Natural killer cell (primary cell): ENCODE measurements at regions not wholly inside any gene's neighbourhood (a gene's known extent, or its start where the extent isn't known, plus 50 kb on each side); places are given as distances from the start of the nearest gene placed in this dataset.

Experiments
- ATAC-seq, 3 donors: fragments of 150-1000 bp in 2 of 3; fragments of 200-7000 bp in 1 of 3; cut with Tn5 transposase; 1 replicate in 1 of 3; 2 replicates in 2 of 3; pipeline ENCODE4 v1.10.0; 2021; ENCODE audit warnings: mild to moderate bottlenecking in 2 of 3, moderate library complexity in 2 of 3
- DNase-seq, 2 donors: peaks; one replicate each; pipeline versions ENCODE4 v3.0.0 to v3.0.0-alpha.2; 2013 to 2021; ENCODE audit warnings: mixed read lengths in 1 of 2
- H3K27ac ChIP-seq: one replicate; pipeline ENCODE4 v1.5.1; 2013; ENCODE audit warnings: mild to moderate bottlenecking, low read length
- H3K27me3 ChIP-seq: one replicate; pipeline ENCODE4 v1.6.1; 2013; ENCODE audit warnings: low read length; ENCODE audit not compliant: control insufficient read depth, insufficient read depth
- H3K36me3 ChIP-seq: one replicate; pipeline ENCODE4 v1.6.1; 2013; ENCODE audit warnings: low read length; ENCODE audit not compliant: control insufficient read depth, insufficient read depth
- H3K4me1 ChIP-seq: one replicate; pipeline ENCODE4 v1.6.1; 2013; ENCODE audit warnings: low read length; ENCODE audit not compliant: control insufficient read depth, insufficient read depth
- H3K4me3 ChIP-seq: one replicate; pipeline ENCODE4 v1.5.1; 2013; ENCODE audit warnings: low read length
- H3K9me3 ChIP-seq: one replicate; pipeline ENCODE4 v1.6.1; 2013; ENCODE audit warnings: low read length; ENCODE audit not compliant: control insufficient read depth, insufficient read depth
- H3K27ac Mint-ChIP-seq, 2 donors: one replicate each; pipeline ENCODE4 v1.8.0; 2022; ENCODE audit warnings: mild to moderate bottlenecking in 2 of 2, mixed read lengths in 2 of 2, moderate library complexity in 1 of 2
- H3K27me3 Mint-ChIP-seq, 2 donors: one replicate each; pipeline ENCODE4 v1.8.0; 2022; ENCODE audit warnings: low read depth in 2 of 2, mixed read lengths in 2 of 2
- H3K36me3 Mint-ChIP-seq: one replicate; pipeline ENCODE4 v1.8.0; 2022; ENCODE audit warnings: mixed read lengths
- H3K4me1 Mint-ChIP-seq, 2 donors: one replicate each; pipeline ENCODE4 v1.8.0; 2022; ENCODE audit warnings: mixed read lengths in 2 of 2
- H3K4me3 Mint-ChIP-seq: one replicate; pipeline ENCODE4 v1.8.0; 2022; ENCODE audit warnings: mild to moderate bottlenecking, moderate library complexity, mixed read lengths
- H3K9me3 Mint-ChIP-seq, 2 donors: one replicate each; pipeline ENCODE4 v1.8.0; 2022; ENCODE audit warnings: mixed read lengths in 2 of 2
- WGBS: methylation state at CpG from one replicate; pipeline ENCODE4 v1.1.7; 2013; ENCODE audit warnings: missing lambda C conversion rate; ENCODE audit not compliant: insufficient coverage; 5-methylcytosine and 5-hydroxymethylcytosine counted together
- intact Hi-C: fragments of 100-400 bp; cut with micrococcal nuclease; formaldehyde crosslinking; loops from one replicate; pipeline ENCODE4 v1.14.2; 2022
- TF ChIP-seq, protein P1 (sequence below): fragments of 200-600 bp; IDR thresholded peaks from one replicate; pipeline ENCODE4 v1.8.0; 2022; ENCODE audit warnings: antibody characterized with exemption

DNA sequence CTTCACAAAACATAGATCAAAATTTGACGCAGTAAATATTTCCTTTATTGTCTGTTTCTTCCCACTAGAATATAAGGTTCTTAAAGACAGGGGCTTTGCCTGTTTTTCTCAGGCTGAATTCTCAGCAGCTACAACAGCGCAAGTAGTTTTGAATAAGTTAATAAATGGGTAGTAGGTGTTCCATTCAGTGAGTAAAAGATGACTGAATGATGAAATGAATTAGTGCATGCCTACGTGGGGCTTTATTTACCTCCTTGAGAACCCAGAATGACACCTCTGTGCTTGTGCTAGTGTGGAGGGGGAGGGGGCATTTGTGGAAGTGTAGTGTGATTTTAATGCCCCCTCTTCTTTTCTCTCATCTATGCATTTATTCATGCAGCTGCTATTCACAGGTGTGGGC is 278.9 kb downstream of the FBXW7 start:
- Mint-ChIP-seq H3K27ac (no peak overlapping the region), H3K4me1 (peaks cover 0 to 3% of the 10 kb centered on the region in 2 donors)

DNA sequence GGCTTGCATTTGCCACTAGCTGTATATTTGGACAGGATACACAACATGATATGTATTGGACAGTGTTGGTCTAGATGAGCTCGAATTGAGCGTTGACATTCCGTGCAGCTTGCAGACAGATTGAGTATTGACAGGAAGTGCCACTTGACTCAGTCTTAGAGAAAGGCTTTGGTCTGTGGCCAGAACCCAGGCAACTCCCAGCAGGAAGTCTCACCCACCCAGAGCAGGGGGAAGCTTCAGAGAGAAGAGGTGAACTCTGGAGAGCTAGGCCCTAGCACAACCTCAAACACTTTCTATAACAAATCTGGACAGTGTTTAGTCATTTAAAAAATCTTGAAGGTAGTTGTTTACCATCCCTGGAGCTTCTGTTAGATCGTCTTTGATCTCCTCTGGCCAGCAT is 280.5 kb downstream of the FBXW7 start:
- no peak overlapping the region for H3K27ac ChIP-seq
- no peak overlapping the region for H3K4me3 ChIP-seq
- peak; percentile 85 to 99 (median 93) for ATAC-seq
- H3K36me3 ChIP-seq = no peaks in the 10 kb centered on the region
- no peaks in the 10 kb centered on the region for H3K36me3 Mint-ChIP-seq
- TF ChIP-seq, protein P1, sequence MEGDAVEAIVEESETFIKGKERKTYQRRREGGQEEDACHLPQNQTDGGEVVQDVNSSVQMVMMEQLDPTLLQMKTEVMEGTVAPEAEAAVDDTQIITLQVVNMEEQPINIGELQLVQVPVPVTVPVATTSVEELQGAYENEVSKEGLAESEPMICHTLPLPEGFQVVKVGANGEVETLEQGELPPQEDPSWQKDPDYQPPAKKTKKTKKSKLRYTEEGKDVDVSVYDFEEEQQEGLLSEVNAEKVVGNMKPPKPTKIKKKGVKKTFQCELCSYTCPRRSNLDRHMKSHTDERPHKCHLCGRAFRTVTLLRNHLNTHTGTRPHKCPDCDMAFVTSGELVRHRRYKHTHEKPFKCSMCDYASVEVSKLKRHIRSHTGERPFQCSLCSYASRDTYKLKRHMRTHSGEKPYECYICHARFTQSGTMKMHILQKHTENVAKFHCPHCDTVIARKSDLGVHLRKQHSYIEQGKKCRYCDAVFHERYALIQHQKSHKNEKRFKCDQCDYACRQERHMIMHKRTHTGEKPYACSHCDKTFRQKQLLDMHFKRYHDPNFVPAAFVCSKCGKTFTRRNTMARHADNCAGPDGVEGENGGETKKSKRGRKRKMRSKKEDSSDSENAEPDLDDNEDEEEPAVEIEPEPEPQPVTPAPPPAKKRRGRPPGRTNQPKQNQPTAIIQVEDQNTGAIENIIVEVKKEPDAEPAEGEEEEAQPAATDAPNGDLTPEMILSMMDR = no peak
- peaks cover 0 to 3% of the 10 kb centered on the region in 2 donors for H3K4me1 Mint-ChIP-seq
- H3K27ac Mint-ChIP-seq = no peak overlapping the region
- no peak overlapping the region for H3K4me3 Mint-ChIP-seq
- H3K27me3 ChIP-seq = no peaks in the 10 kb centered on the region
- no peaks in the 10 kb centered on the region for H3K9me3 ChIP-seq
- peaks cover 8 to 11% of the 10 kb centered on the region in 2 donors for H3K27me3 Mint-ChIP-seq
- intact Hi-C loops = no loop called here
- H3K4me1 ChIP-seq = peaks cover 36% of the 10 kb centered on the region
- DNase-seq = peak; percentile 33 to 82
- H3K9me3 Mint-ChIP-seq = peaks cover under 1 to 2% of the 10 kb centered on the region in 2 donors
- 11% methylated on average over 4 of the region's 4 CpGs for WGBS

More for the DNA sequence above, 278.9 kb downstream of the FBXW7 start:
- H3K4me1 ChIP-seq = peaks cover 36% of the 10 kb centered on the region
- Mint-ChIP-seq H3K9me3 (peaks cover 2% of the 10 kb centered on the region in 2 donors), H3K4me3 (no peak overlapping the region), H3K36me3 (no peaks in the 10 kb centered on the region), H3K27me3 (peaks cover 11 to 20% of the 10 kb centered on the region in 2 donors)
- H3K36me3 ChIP-seq = no peaks in the 10 kb centered on the region
- ATAC-seq (no peak), DNase-seq (no peak)
- WGBS = 86% methylated on average over 3 of the region's 3 CpGs
- no peak overlapping the region for H3K4me3 ChIP-seq
- no peaks in the 10 kb centered on the region for H3K9me3 ChIP-seq
- H3K27me3 ChIP-seq = no peaks in the 10 kb centered on the region
- TF ChIP-seq, protein P1 = no peak
- H3K27ac ChIP-seq = no peak overlapping the region
- intact Hi-C loops = no loop called here

DNA sequence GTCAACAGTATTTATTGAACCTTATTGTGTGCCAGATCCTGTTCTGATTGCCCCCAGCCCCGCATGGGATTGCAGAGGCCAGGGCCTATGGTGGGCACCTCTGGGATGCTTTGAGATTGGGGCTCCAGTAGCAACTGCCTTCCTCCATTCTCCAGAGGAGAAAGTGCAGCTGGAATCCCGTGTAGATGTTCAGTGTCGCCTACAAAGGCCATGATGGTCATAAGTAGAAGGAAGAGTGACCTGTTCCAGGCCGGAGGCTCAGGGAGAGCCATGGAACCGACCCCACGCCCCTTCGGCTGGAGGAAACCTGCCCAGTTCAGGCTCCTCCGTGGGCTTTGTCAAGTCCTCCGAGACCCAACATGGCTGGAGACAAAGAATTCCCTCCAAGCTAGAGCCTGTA is 287.5 kb downstream of the FBXW7 start:
- Mint-ChIP-seq H3K9me3 (no peaks in the 10 kb centered on the region), H3K27me3 (peaks cover 2 to 21% of the 10 kb centered on the region in 2 donors), H3K27ac (no peak overlapping the region), H3K4me3 (no peak overlapping the region), H3K4me1 (peaks cover 6 to 9% of the 10 kb centered on the region in 2 donors), H3K36me3 (no peaks in the 10 kb centered on the region)
- DNase-seq (no peak), ATAC-seq (no peak)
- Histone ChIP-seq H3K4me1 (no peaks in the 10 kb centered on the region), H3K27me3 (no peaks in the 10 kb centered on the region), H3K9me3 (no peaks in the 10 kb centered on the region), H3K36me3 (no peaks in the 10 kb centered on the region), H3K4me3 (no peak overlapping the region), H3K27ac (no peak overlapping the region)
- TF ChIP-seq, protein P1 = no peak
- 92% methylated on average over 9 of the region's 9 CpGs for WGBS
- intact Hi-C loops = no loop called here

DNA sequence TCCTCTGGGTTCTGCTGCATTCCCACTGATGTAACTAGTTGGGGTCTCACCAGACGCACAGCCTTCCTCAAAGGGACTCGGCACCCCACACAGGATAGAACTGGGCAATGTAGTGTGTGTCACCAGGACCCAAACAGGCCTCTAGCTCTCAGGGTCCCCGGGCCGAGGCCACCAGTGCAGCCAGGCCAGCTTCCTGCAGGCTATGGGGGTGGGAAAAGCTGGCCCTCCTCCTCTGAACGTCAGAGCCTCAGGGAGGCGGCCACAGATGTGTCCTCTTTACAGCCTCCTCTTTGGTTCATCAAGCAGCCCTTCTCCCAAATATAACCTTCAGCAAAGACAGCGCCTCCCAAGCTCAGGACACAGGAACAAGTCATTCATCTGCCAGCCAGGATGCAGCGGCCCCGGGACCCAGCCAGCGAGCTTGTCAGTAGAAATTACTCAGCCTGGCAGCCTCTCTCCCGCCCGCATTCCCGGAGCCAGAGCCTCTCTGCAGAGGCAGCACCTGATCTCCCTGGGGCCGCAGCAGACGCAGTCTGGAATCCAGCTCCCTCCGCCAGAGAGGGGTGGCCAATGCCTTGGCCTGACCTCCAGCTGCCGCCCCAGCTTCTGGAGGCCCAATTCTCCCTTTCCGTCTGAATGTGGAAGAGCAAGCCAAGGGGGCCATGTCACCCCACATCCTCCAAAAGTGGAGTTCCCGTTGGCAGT is 288.5 kb downstream of the FBXW7 start:
- H3K9me3 Mint-ChIP-seq = no peaks in the 10 kb centered on the region
- TF ChIP-seq, protein P1 = no peak
- no peaks in the 10 kb centered on the region for H3K36me3 Mint-ChIP-seq
- no peak for ATAC-seq
- no peaks in the 10 kb centered on the region for H3K9me3 ChIP-seq
- no peak overlapping the region for H3K4me3 ChIP-seq
- H3K36me3 ChIP-seq = no peaks in the 10 kb centered on the region
- no peak overlapping the region for H3K4me3 Mint-ChIP-seq
- H3K27me3 ChIP-seq = no peaks in the 10 kb centered on the region
- 93% methylated on average over 19 of the region's 19 CpGs for WGBS
- H3K27ac ChIP-seq = no peak overlapping the region
- no peak for DNase-seq
- H3K27me3 Mint-ChIP-seq = peaks cover 4 to 21% of the 10 kb centered on the region in 2 donors
- H3K4me1 ChIP-seq = no peaks in the 10 kb centered on the region
- intact Hi-C loops = no loop called here
- H3K4me1 Mint-ChIP-seq = peaks cover 6 to 9% of the 10 kb centered on the region in 2 donors
- no peak overlapping the region for H3K27ac Mint-ChIP-seq
